ENCODE measurements at regions not wholly inside any gene's neighbourhood (a gene's known extent, or its start where the extent isn't known, plus 50 kb on each side); places are given as distances from the start of the nearest gene placed in this dataset.

- Mint-ChIP-seq H3K4me3 (no peak overlapping the region), H3K9me3 (peaks cover 3 to 27% (median 10%) of the 10 kb centered on the region in 5 donors), H3K27me3 (no peaks in the 10 kb centered on the region), H3K27ac (no peak overlapping the region), H3K4me1 (no peaks in the 10 kb centered on the region), H3K36me3 (no peaks in the 10 kb centered on the region)
- Histone ChIP-seq H3K27ac (ENCODE audit: low read depth, low read length) (no peak overlapping the region), H3K4me1 (ENCODE audit: insufficient read depth, low read length) (no peaks in the 10 kb centered on the region), H3K27me3 (ENCODE audit: insufficient read depth, low read length, poor library complexity, severe bottlenecking) (no peaks in the 10 kb centered on the region), H3K9me3 (ENCODE audit: low read length) (no peaks in the 10 kb centered on the region), H3K4me3 (ENCODE audit: low read length) (no peak overlapping the region), H3K36me3 (ENCODE audit: insufficient read depth, low read length) (no peaks in the 10 kb centered on the region)
- ChIA-PET CTCF (no interaction called here), POLR2A (no interaction called here)
- no peak for DNase-seq
These were observed 1023.2 kb downstream of the KCNT2 start for GRCh38 chr1:195584870-195585624.

GRCh38 chr1:195580988-195581387 lies 1027.3 kb downstream of the KCNT2 start:
- no peaks in the 10 kb centered on the region for H3K9me3 ChIP-seq (ENCODE audit: low read length)
- ChIA-PET POLR2A (no interaction called here), CTCF (no interaction called here)
- Mint-ChIP-seq H3K4me3 (no peak overlapping the region), H3K27ac (no peak overlapping the region), H3K9me3 (peaks cover 0 to 17% (median 3%) of the 10 kb centered on the region in 5 donors), H3K27me3 (no peaks in the 10 kb centered on the region), H3K4me1 (no peaks in the 10 kb centered on the region), H3K36me3 (no peaks in the 10 kb centered on the region)
- H3K36me3 ChIP-seq (ENCODE audit: insufficient read depth, low read length) = no peaks in the 10 kb centered on the region
- no peak overlapping the region for H3K4me3 ChIP-seq (ENCODE audit: low read length)
- no peaks in the 10 kb centered on the region for H3K4me1 ChIP-seq (ENCODE audit: insufficient read depth, low read length)
- no peak overlapping the region for H3K27ac ChIP-seq (ENCODE audit: low read depth, low read length)
- no peak for DNase-seq
- no peaks in the 10 kb centered on the region for H3K27me3 ChIP-seq (ENCODE audit: insufficient read depth, low read length, poor library complexity, severe bottlenecking)

- no peaks in the 10 kb centered on the region for H3K36me3 Mint-ChIP-seq
- Histone ChIP-seq H3K27me3 (ENCODE audit: insufficient read depth, low read length, poor library complexity, severe bottlenecking) (no peaks in the 10 kb centered on the region), H3K27ac (ENCODE audit: low read depth, low read length) (no peak overlapping the region), H3K9me3 (ENCODE audit: low read length) (no peaks in the 10 kb centered on the region), H3K36me3 (ENCODE audit: insufficient read depth, low read length) (no peaks in the 10 kb centered on the region), H3K4me1 (ENCODE audit: insufficient read depth, low read length) (no peaks in the 10 kb centered on the region), H3K4me3 (ENCODE audit: low read length) (no peak overlapping the region)
- H3K4me1 Mint-ChIP-seq = no peaks in the 10 kb centered on the region
- no peak overlapping the region for H3K27ac Mint-ChIP-seq
- no peak for DNase-seq
- H3K9me3 Mint-ChIP-seq = peaks cover 0 to 17% (median 0%) of the 10 kb centered on the region in 5 donors
- CTCF ChIA-PET = no interaction called here
- no peak overlapping the region for H3K4me3 Mint-ChIP-seq
- POLR2A ChIA-PET = no interaction called here
- H3K27me3 Mint-ChIP-seq = no peaks in the 10 kb centered on the region
These were observed 1030.5 kb downstream of the KCNT2 start for GRCh38 chr1:195577748-195578147.

- H3K36me3 Mint-ChIP-seq = no peaks in the 10 kb centered on the region
- H3K4me3 Mint-ChIP-seq = no peak overlapping the region
- no peaks in the 10 kb centered on the region for H3K4me1 Mint-ChIP-seq
- DNase-seq = no peak
- H3K9me3 Mint-ChIP-seq = peaks cover 0 to 17% (median 0%) of the 10 kb centered on the region in 5 donors
- H3K27me3 ChIP-seq (ENCODE audit: insufficient read depth, low read length, poor library complexity, severe bottlenecking) = no peaks in the 10 kb centered on the region
- H3K27ac ChIP-seq (ENCODE audit: low read depth, low read length) = no peak overlapping the region
- H3K36me3 ChIP-seq (ENCODE audit: insufficient read depth, low read length) = no peaks in the 10 kb centered on the region
- ChIA-PET POLR2A (no interaction called here), CTCF (no interaction called here)
- H3K4me3 ChIP-seq (ENCODE audit: low read length) = no peak overlapping the region
- no peaks in the 10 kb centered on the region for H3K9me3 ChIP-seq (ENCODE audit: low read length)
- H3K4me1 ChIP-seq (ENCODE audit: insufficient read depth, low read length) = no peaks in the 10 kb centered on the region
- H3K27ac Mint-ChIP-seq = no peak overlapping the region
- no peaks in the 10 kb centered on the region for H3K27me3 Mint-ChIP-seq
These were observed 1031.6 kb downstream of the KCNT2 start for GRCh38 chr1:195576641-195577040.

GRCh38 chr1:195574511-195574910 lies 1033.7 kb downstream of the KCNT2 start:
- H3K27me3 Mint-ChIP-seq = no peaks in the 10 kb centered on the region
- H3K4me3 Mint-ChIP-seq = no peak overlapping the region
- H3K27ac Mint-ChIP-seq = no peak overlapping the region
- Histone ChIP-seq H3K36me3 (ENCODE audit: insufficient read depth, low read length) (no peaks in the 10 kb centered on the region), H3K4me3 (ENCODE audit: low read length) (no peak overlapping the region), H3K27ac (ENCODE audit: low read depth, low read length) (no peak overlapping the region), H3K9me3 (ENCODE audit: low read length) (no peaks in the 10 kb centered on the region), H3K4me1 (ENCODE audit: insufficient read depth, low read length) (no peaks in the 10 kb centered on the region), H3K27me3 (ENCODE audit: insufficient read depth, low read length, poor library complexity, severe bottlenecking) (no peaks in the 10 kb centered on the region)
- ChIA-PET CTCF (no interaction called here), POLR2A (no interaction called here)
- H3K9me3 Mint-ChIP-seq = peaks cover 0 to 14% (median 0%) of the 10 kb centered on the region in 5 donors
- no peaks in the 10 kb centered on the region for H3K36me3 Mint-ChIP-seq
- no peaks in the 10 kb centered on the region for H3K4me1 Mint-ChIP-seq
- DNase-seq = no peak

- ChIA-PET CTCF (no interaction called here), POLR2A (no interaction called here)
- no peaks in the 10 kb centered on the region for H3K27me3 ChIP-seq (ENCODE audit: insufficient read depth, low read length, poor library complexity, severe bottlenecking)
- H3K4me3 Mint-ChIP-seq = no peak overlapping the region
- no peak overlapping the region for H3K27ac ChIP-seq (ENCODE audit: low read depth, low read length)
- no peaks in the 10 kb centered on the region for H3K36me3 ChIP-seq (ENCODE audit: insufficient read depth, low read length)
- H3K9me3 ChIP-seq (ENCODE audit: low read length) = no peaks in the 10 kb centered on the region
- no peaks in the 10 kb centered on the region for H3K4me1 Mint-ChIP-seq
- peaks cover 0 to 27% (median 0%) of the 10 kb centered on the region in 5 donors for H3K9me3 Mint-ChIP-seq
- no peak for DNase-seq
- H3K4me3 ChIP-seq (ENCODE audit: low read length) = no peak overlapping the region
- H3K27me3 Mint-ChIP-seq = no peaks in the 10 kb centered on the region
- no peaks in the 10 kb centered on the region for H3K4me1 ChIP-seq (ENCODE audit: insufficient read depth, low read length)
- no peaks in the 10 kb centered on the region for H3K36me3 Mint-ChIP-seq
- H3K27ac Mint-ChIP-seq = no peak overlapping the region
These were observed 1038.3 kb downstream of the KCNT2 start for GRCh38 chr1:195569934-195570333.

- Mint-ChIP-seq H3K9me3 (peaks cover 0 to 27% (median 1%) of the 10 kb centered on the region in 5 donors), H3K27ac (no peak overlapping the region), H3K27me3 (no peaks in the 10 kb centered on the region), H3K36me3 (no peaks in the 10 kb centered on the region), H3K4me1 (no peaks in the 10 kb centered on the region), H3K4me3 (no peak overlapping the region)
- no peak for DNase-seq
- H3K9me3 ChIP-seq (ENCODE audit: low read length) = no peaks in the 10 kb centered on the region
- H3K36me3 ChIP-seq (ENCODE audit: insufficient read depth, low read length) = no peaks in the 10 kb centered on the region
- H3K4me1 ChIP-seq (ENCODE audit: insufficient read depth, low read length) = no peaks in the 10 kb centered on the region
- CTCF ChIA-PET = no interaction called here
- POLR2A ChIA-PET = no interaction called here
- no peak overlapping the region for H3K27ac ChIP-seq (ENCODE audit: low read depth, low read length)
- no peaks in the 10 kb centered on the region for H3K27me3 ChIP-seq (ENCODE audit: insufficient read depth, low read length, poor library complexity, severe bottlenecking)
- H3K4me3 ChIP-seq (ENCODE audit: low read length) = no peak overlapping the region
These were observed 1039.9 kb downstream of the KCNT2 start for GRCh38 chr1:195568389-195568788.

- no peaks in the 10 kb centered on the region for H3K36me3 ChIP-seq (ENCODE audit: insufficient read depth, low read length)
- H3K4me1 Mint-ChIP-seq = no peaks in the 10 kb centered on the region
- no peaks in the 10 kb centered on the region for H3K9me3 ChIP-seq (ENCODE audit: low read length)
- H3K27me3 ChIP-seq (ENCODE audit: insufficient read depth, low read length, poor library complexity, severe bottlenecking) = no peaks in the 10 kb centered on the region
- H3K27ac ChIP-seq (ENCODE audit: low read depth, low read length) = no peak overlapping the region
- POLR2A ChIA-PET = no interaction called here
- H3K4me3 ChIP-seq (ENCODE audit: low read length) = no peak overlapping the region
- no peak overlapping the region for H3K4me3 Mint-ChIP-seq
- no peaks in the 10 kb centered on the region for H3K4me1 ChIP-seq (ENCODE audit: insufficient read depth, low read length)
- peaks cover 0 to 12% (median 6%) of the 10 kb centered on the region in 5 donors for H3K9me3 Mint-ChIP-seq
- CTCF ChIA-PET = no interaction called here
- no peaks in the 10 kb centered on the region for H3K36me3 Mint-ChIP-seq
- DNase-seq = no peak
- H3K27me3 Mint-ChIP-seq = no peaks in the 10 kb centered on the region
- H3K27ac Mint-ChIP-seq = no peak overlapping the region
These were observed 1046.2 kb downstream of the KCNT2 start for GRCh38 chr1:195562074-195562473.
